GM23338 (cell line): ENCODE measurements at regions not wholly inside any gene's neighbourhood (a gene's known extent, or its start where the extent isn't known, plus 50 kb on each side); places are given as distances from the start of the nearest gene placed in this dataset.
A peak's percentile ranks its signal among the peaks of the same experiment; 100 is the strongest.

Experiments used
- ATAC-seq: fragments of 200-7000 bp; cut with Tn5 transposase; 3 replicates; pipeline ENCODE4 v1.9.1; 2020
- DNase-seq: peaks from one replicate; pipeline ENCODE4 v3.0.0-alpha.2; 2015; ENCODE audit warnings: low spot score
- H2AFZ ChIP-seq: fragments of 200-600 bp; sonication (generic); 2 replicates; pipeline ENCODE4 v1.8.0; 2016; ENCODE audit warnings: antibody characterized with exemption, mild to moderate bottlenecking, moderate library complexity
- H3F3A ChIP-seq: fragments of 200-600 bp; sonication (generic); replicated peaks from 2 replicates; pipeline ENCODE4 v1.8.0; 2017; ENCODE audit warnings: antibody characterized with exemption, mixed run types, low read depth
- H3K27ac ChIP-seq: fragments of 200-600 bp; sonication (generic); 2 replicates; pipeline ENCODE4 v1.6.1; 2016; ENCODE audit warnings: low read depth
- H3K27me3 ChIP-seq: fragments of 200-600 bp; sonication (generic); 2 replicates; pipeline ENCODE4 v1.8.0; 2016; ENCODE audit warnings: mild to moderate bottlenecking, mixed run types, moderate library complexity; ENCODE audit not compliant: insufficient read depth
- H3K36me3 ChIP-seq: fragments of 200-600 bp; sonication (generic); 2 replicates; pipeline ENCODE4 v1.8.0; 2016; ENCODE audit warnings: mild to moderate bottlenecking; ENCODE audit not compliant: insufficient read depth
- H3K4me1 ChIP-seq: fragments of 200-600 bp; sonication (generic); 2 replicates; pipeline ENCODE4 v1.8.0; 2016; ENCODE audit warnings: mild to moderate bottlenecking, moderate library complexity; ENCODE audit not compliant: insufficient read depth
- H3K4me2 ChIP-seq: fragments of 200-600 bp; sonication (generic); 2 replicates; pipeline ENCODE4 v1.7.1; 2017; ENCODE audit warnings: mixed run types
- H3K4me3 ChIP-seq: fragments of 200-600 bp; sonication (generic); 2 replicates; pipeline ENCODE4 v1.6.1; 2016; ENCODE audit warnings: mixed run types
- H3K79me2 ChIP-seq: fragments of 200-600 bp; sonication (generic); replicated peaks from 2 replicates; pipeline ENCODE4 v1.8.0; 2017; ENCODE audit warnings: mild to moderate bottlenecking; ENCODE audit not compliant: insufficient read depth
- H3K9me2 ChIP-seq: fragments of 200-600 bp; sonication (generic); 2 replicates; pipeline ENCODE4 v1.8.0; 2017; ENCODE audit not compliant: insufficient read depth
- H4K20me1 ChIP-seq: fragments of 200-600 bp; sonication (generic); replicated peaks from 2 replicates; pipeline ENCODE4 v1.8.0; 2017; ENCODE audit warnings: mild to moderate bottlenecking; ENCODE audit not compliant: insufficient read depth
- H3K27ac Mint-ChIP-seq: 2 replicates; pipeline ENCODE4 v1.8.0; 2020; ENCODE audit warnings: inconsistent platforms, mild to moderate bottlenecking, moderate library complexity, mixed read lengths
- H3K27me3 Mint-ChIP-seq: 3 replicates; pipeline ENCODE4 v1.8.0; 2022; ENCODE audit warnings: low read depth, mild to moderate bottlenecking, moderate library complexity, mixed read lengths, inconsistent platforms; ENCODE audit not compliant: insufficient read depth, poor library complexity
- H3K36me3 Mint-ChIP-seq: 3 replicates; pipeline ENCODE4 v1.8.0; 2021; ENCODE audit warnings: low read depth, mild to moderate bottlenecking, inconsistent platforms, moderate library complexity, mixed read lengths
- H3K4me1 Mint-ChIP-seq: 3 replicates; pipeline ENCODE4 v1.8.0; 2020; ENCODE audit warnings: mild to moderate bottlenecking, inconsistent platforms, mixed read lengths
- H3K4me3 Mint-ChIP-seq: 3 replicates; pipeline ENCODE4 v1.8.0; 2021; ENCODE audit warnings: moderate library complexity, mild to moderate bottlenecking, inconsistent platforms, mixed read lengths
- H3K9me3 Mint-ChIP-seq: 3 replicates; pipeline ENCODE4 v1.8.0; 2020; ENCODE audit warnings: moderate library complexity, mild to moderate bottlenecking, inconsistent platforms, mixed read lengths
- CREB1 ChIP-seq: fragments of 250-450 bp; sonication (Bioruptor Pico); IDR thresholded peaks from 2 replicates; pipeline ENCODE4 v1.5.0; 2020; ENCODE audit warnings: low read depth, mild to moderate bottlenecking, moderate library complexity
- EZH2 ChIP-seq: fragments of 200-600 bp; sonication (generic); IDR thresholded peaks from one replicate; pipeline ENCODE4 v1.8.0; 2017; ENCODE audit warnings: antibody characterized with exemption, mild to moderate bottlenecking, low read depth; ENCODE audit not compliant: unreplicated experiment
- EZH2phosphoT487 ChIP-seq: fragments of 200-600 bp; sonication (generic); IDR thresholded peaks from one replicate; pipeline ENCODE4 v1.8.1; 2018; ENCODE audit warnings: antibody characterized with exemption; ENCODE audit not compliant: unreplicated experiment
- JUNB ChIP-seq: IDR thresholded peaks from one replicate; pipeline ENCODE4 v1.6.1; 2016; ENCODE audit warnings: antibody characterized with exemption; ENCODE audit not compliant: unreplicated experiment
- NANOG ChIP-seq: IDR thresholded peaks from 2 replicates; pipeline ENCODE4 v1.6.1; 2016; ENCODE audit warnings: antibody characterized with exemption, borderline replicate concordance
- POLR2AphosphoS5 ChIP-seq: IDR thresholded peaks from 2 replicates; pipeline ENCODE4 v1.6.1; 2016; ENCODE audit warnings: antibody characterized with exemption, low read depth
- REST ChIP-seq: IDR thresholded peaks from one replicate; pipeline ENCODE4 v1.6.1; 2018; ENCODE audit warnings: antibody characterized with exemption; ENCODE audit not compliant: unreplicated experiment
- STAT1 ChIP-seq: IDR thresholded peaks from one replicate; pipeline ENCODE4 v1.6.1; 2016; ENCODE audit warnings: antibody characterized with exemption; ENCODE audit not compliant: unreplicated experiment
- ZNF114 ChIP-seq: fragments of 250-450 bp; sonication (Bioruptor Pico); IDR thresholded peaks from 2 replicates; pipeline ENCODE4 v1.5.0; 2020; ENCODE audit warnings: mild to moderate bottlenecking, moderate library complexity
- ZNF331 ChIP-seq: fragments of 250-450 bp; sonication (Bioruptor Pico); IDR thresholded peaks from 2 replicates; pipeline ENCODE4 v1.5.0; 2020; ENCODE audit warnings: low read depth, mild to moderate bottlenecking, moderate library complexity
- TF ChIP-seq, protein P1 (sequence below): fragments of 250-450 bp; sonication (Bioruptor Pico); IDR thresholded peaks from 2 replicates; pipeline ENCODE4 v1.5.0; 2020; ENCODE audit warnings: mild to moderate bottlenecking, moderate library complexity
- TF ChIP-seq, protein P2 (sequence below), 2 experiments: fragments of 200-600 bp in 1 of 2; sonication (generic) in 1 of 2; conservative IDR thresholded peaks; 2 replicates each; pipeline versions ENCODE4 v1.5.1 to v1.6.1; 2016 to 2017; ENCODE audit warnings: antibody characterized with exemption in 2 of 2, low read depth in 2 of 2, mild to moderate bottlenecking in 2 of 2, moderate library complexity in 1 of 2
- TF ChIP-seq, protein P3 (sequence below): IDR thresholded peaks from 2 replicates; pipeline ENCODE4 v1.6.1; 2016; ENCODE audit warnings: antibody characterized with exemption

DNA sequence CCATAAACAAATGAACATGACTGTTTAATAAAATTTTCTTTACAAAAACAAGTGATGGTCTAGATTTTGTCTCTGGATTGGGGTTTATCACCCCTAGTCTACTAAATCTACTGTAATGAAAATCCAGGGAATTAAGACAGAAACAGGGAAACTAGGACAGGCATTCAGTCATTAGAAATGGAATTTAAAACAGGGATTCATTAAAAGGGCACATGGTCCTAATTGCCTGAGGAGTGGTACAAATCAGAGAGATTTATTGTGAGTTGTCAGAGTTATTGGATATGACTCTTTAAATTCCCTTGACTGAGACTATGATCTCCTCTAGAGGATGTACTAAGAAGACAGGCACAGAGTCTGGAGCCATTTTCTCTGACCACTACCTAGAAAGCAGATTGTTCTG, 670.9 kb upstream of the GCFC2 start:
- no peaks in the 10 kb centered on the region for H3K27me3 Mint-ChIP-seq
- H3K4me1 Mint-ChIP-seq = no peaks in the 10 kb centered on the region
- DNase-seq = no peak
- Histone ChIP-seq H3K4me3 (no peak overlapping the region), H4K20me1 (no peaks in the 10 kb centered on the region), H3K9me2 (no peaks in the 10 kb centered on the region), H3K79me2 (no peaks in the 10 kb centered on the region), H3K27me3 (no peaks in the 10 kb centered on the region), H3K4me2 (no peak overlapping the region), H3K36me3 (no peaks in the 10 kb centered on the region), H3K27ac (no peak overlapping the region), H2AFZ (peak overlapping the region; percentile 72; the same call in 1 of the 2 replicates), H3F3A (no peaks in the 10 kb centered on the region), H3K4me1 (no peaks in the 10 kb centered on the region)
- no peak overlapping the region for H3K27ac Mint-ChIP-seq
- no peak for ATAC-seq
- no peaks in the 10 kb centered on the region for H3K36me3 Mint-ChIP-seq
- TF ChIP-seq, protein P1, sequence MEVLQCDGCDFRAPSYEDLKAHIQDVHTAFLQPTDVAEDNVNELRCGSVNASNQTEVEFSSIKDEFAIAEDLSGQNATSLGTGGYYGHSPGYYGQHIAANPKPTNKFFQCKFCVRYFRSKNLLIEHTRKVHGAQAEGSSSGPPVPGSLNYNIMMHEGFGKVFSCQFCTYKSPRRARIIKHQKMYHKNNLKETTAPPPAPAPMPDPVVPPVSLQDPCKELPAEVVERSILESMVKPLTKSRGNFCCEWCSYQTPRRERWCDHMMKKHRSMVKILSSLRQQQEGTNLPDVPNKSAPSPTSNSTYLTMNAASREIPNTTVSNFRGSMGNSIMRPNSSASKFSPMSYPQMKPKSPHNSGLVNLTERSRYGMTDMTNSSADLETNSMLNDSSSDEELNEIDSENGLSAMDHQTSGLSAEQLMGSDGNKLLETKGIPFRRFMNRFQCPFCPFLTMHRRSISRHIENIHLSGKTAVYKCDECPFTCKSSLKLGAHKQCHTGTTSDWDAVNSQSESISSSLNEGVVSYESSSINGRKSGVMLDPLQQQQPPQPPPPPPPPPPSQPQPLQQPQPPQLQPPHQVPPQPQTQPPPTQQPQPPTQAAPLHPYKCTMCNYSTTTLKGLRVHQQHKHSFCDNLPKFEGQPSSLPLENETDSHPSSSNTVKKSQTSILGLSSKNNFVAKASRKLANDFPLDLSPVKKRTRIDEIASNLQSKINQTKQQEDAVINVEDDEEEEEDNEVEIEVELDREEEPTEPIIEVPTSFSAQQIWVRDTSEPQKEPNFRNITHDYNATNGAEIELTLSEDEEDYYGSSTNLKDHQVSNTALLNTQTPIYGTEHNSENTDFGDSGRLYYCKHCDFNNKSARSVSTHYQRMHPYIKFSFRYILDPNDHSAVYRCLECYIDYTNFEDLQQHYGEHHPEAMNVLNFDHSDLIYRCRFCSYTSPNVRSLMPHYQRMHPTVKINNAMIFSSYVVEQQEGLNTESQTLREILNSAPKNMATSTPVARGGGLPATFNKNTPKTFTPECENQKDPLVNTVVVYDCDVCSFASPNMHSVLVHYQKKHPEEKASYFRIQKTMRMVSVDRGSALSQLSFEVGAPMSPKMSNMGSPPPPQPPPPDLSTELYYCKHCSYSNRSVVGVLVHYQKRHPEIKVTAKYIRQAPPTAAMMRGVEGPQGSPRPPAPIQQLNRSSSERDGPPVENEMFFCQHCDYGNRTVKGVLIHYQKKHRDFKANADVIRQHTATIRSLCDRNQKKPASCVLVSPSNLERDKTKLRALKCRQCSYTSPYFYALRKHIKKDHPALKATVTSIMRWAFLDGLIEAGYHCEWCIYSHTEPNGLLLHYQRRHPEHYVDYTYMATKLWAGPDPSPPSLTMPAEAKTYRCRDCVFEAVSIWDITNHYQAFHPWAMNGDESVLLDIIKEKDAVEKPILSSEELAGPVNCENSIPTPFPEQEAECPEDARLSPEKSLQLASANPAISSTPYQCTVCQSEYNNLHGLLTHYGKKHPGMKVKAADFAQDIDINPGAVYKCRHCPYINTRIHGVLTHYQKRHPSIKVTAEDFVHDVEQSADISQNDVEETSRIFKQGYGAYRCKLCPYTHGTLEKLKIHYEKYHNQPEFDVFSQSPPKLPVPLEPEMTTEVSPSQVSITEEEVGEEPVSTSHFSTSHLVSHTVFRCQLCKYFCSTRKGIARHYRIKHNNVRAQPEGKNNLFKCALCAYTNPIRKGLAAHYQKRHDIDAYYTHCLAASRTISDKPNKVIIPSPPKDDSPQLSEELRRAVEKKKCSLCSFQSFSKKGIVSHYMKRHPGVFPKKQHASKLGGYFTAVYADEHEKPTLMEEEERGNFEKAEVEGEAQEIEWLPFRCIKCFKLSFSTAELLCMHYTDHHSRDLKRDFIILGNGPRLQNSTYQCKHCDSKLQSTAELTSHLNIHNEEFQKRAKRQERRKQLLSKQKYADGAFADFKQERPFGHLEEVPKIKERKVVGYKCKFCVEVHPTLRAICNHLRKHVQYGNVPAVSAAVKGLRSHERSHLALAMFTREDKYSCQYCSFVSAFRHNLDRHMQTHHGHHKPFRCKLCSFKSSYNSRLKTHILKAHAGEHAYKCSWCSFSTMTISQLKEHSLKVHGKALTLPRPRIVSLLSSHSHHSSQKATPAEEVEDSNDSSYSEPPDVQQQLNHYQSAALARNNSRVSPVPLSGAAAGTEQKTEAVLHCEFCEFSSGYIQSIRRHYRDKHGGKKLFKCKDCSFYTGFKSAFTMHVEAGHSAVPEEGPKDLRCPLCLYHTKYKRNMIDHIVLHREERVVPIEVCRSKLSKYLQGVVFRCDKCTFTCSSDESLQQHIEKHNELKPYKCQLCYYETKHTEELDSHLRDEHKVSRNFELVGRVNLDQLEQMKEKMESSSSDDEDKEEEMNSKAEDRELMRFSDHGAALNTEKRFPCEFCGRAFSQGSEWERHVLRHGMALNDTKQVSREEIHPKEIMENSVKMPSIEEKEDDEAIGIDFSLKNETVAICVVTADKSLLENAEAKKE (CRISPR knock-in tag) = no peak
- TF ChIP-seq POLR2AphosphoS5 (no peak), NANOG (no peak), CREB1 (CRISPR knock-in tag) (no peak), EZH2 (no peak), ZNF114 (no peak), STAT1 (no peak), JUNB (no peak), REST (no peak), ZNF331 (no peak), EZH2phosphoT487 (no peak)
- TF ChIP-seq, protein P2, sequence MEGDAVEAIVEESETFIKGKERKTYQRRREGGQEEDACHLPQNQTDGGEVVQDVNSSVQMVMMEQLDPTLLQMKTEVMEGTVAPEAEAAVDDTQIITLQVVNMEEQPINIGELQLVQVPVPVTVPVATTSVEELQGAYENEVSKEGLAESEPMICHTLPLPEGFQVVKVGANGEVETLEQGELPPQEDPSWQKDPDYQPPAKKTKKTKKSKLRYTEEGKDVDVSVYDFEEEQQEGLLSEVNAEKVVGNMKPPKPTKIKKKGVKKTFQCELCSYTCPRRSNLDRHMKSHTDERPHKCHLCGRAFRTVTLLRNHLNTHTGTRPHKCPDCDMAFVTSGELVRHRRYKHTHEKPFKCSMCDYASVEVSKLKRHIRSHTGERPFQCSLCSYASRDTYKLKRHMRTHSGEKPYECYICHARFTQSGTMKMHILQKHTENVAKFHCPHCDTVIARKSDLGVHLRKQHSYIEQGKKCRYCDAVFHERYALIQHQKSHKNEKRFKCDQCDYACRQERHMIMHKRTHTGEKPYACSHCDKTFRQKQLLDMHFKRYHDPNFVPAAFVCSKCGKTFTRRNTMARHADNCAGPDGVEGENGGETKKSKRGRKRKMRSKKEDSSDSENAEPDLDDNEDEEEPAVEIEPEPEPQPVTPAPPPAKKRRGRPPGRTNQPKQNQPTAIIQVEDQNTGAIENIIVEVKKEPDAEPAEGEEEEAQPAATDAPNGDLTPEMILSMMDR (conservative IDR thresholded peaks at IDR 0.05; ENCODE audit: low read depth in 2 of 2) = no peak
- TF ChIP-seq, protein P3, sequence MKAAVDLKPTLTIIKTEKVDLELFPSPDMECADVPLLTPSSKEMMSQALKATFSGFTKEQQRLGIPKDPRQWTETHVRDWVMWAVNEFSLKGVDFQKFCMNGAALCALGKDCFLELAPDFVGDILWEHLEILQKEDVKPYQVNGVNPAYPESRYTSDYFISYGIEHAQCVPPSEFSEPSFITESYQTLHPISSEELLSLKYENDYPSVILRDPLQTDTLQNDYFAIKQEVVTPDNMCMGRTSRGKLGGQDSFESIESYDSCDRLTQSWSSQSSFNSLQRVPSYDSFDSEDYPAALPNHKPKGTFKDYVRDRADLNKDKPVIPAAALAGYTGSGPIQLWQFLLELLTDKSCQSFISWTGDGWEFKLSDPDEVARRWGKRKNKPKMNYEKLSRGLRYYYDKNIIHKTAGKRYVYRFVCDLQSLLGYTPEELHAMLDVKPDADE = no peak
- no peak overlapping the region for H3K4me3 Mint-ChIP-seq
- H3K9me3 Mint-ChIP-seq = no peaks in the 10 kb centered on the region
